SK-N-SH (cell line): ENCODE measurements at regions not wholly inside any gene's neighbourhood (a gene's known extent, or its start where the extent isn't known, plus 50 kb on each side); places are given as distances from the start of the nearest gene placed in this dataset.

Experiments
- CTCF ChIA-PET: fragments of 300-600, 350-600 bp; formaldehyde crosslinking; extraction: SDS; loops from one replicate; lab custom pipeline; 2021; lab: Yijun Ruan, JAX
- POLR2A ChIA-PET: fragments of 350-600 bp; sonication (Branson Sonifier 250); formaldehyde crosslinking; extraction: SDS; loops from one replicate; lab custom pipeline; 2020; ENCODE audit warnings: antibody characterized with exemption, inconsistent platforms; lab: Yijun Ruan, JAX
- DNase-seq: peaks from one replicate; pipeline ENCODE4 v3.0.0; 2012
- H2AFZ ChIP-seq: fragments of 200-600 bp; sonication (generic); 2 replicates; pipeline ENCODE4 v1.8.1; 2016; ENCODE audit warnings: antibody characterized with exemption, mild to moderate bottlenecking, low read depth
- H3F3A ChIP-seq: fragments of 200-600 bp; sonication (generic); replicated peaks from 2 replicates; pipeline ENCODE3; 2016; ENCODE audit warnings: antibody characterized with exemption, mild to moderate bottlenecking; ENCODE audit not compliant: insufficient read depth
- H3K27ac ChIP-seq, 2 experiments: fragments of 200-500 bp in 1 of 2; fragments of 200-600 bp in 1 of 2; sonication (Bioruptor generic) in 1 of 2; sonication (generic), shearing (Covaris generic) in 1 of 2; 2 replicates each; pipeline versions ENCODE4 v1.5.1 to v1.6.1; 2014 to 2016; ENCODE audit warnings: low read depth in 2 of 2, inconsistent platforms in 1 of 2, low read length in 1 of 2, mild to moderate bottlenecking in 1 of 2, mixed read lengths in 1 of 2
- H3K27me3 ChIP-seq: fragments of 200-600 bp; sonication (generic), shearing (Covaris generic); 2 replicates; pipeline ENCODE4 v1.6.1; 2016; ENCODE audit warnings: mixed run types; ENCODE audit not compliant: insufficient read depth
- H3K36me3 ChIP-seq, 2 experiments: fragments of 200-500 bp in 1 of 2; fragments of 200-600 bp in 1 of 2; sonication (Bioruptor generic) in 1 of 2; sonication (generic) in 1 of 2; replicated peaks in 1 of 2; 2 replicates each; pipeline versions ENCODE3 to v1.5.1; 2014 to 2016; ENCODE audit warnings: low read length in 1 of 2, mild to moderate bottlenecking in 1 of 2; ENCODE audit not compliant: insufficient read depth in 2 of 2, control insufficient read depth in 1 of 2
- H3K4me1 ChIP-seq, 2 experiments: fragments of 200-500 bp in 1 of 2; fragments of 200-600 bp in 1 of 2; sonication (Bioruptor generic) in 1 of 2; sonication (generic), shearing (Covaris generic) in 1 of 2; 2 replicates each; pipeline versions ENCODE4 v1.5.1 to v1.6.1; 2014 to 2016; ENCODE audit warnings: low read depth in 1 of 2, low read length in 1 of 2, mixed run types in 1 of 2; ENCODE audit not compliant: insufficient read depth in 2 of 2, control insufficient read depth in 1 of 2
- H3K4me2 ChIP-seq: fragments of 200-600 bp; sonication (generic), shearing (Covaris generic); 2 replicates; pipeline ENCODE4 v1.6.1; 2017; ENCODE audit warnings: mixed run types
- H3K4me3 ChIP-seq, 2 experiments: fragments of 200-500 bp in 1 of 2; fragments of 200-600 bp in 1 of 2; sonication (Bioruptor generic) in 1 of 2; sonication (generic), shearing (Covaris generic) in 1 of 2; 2 replicates each; pipeline versions ENCODE4 v1.5.1 to v1.8.1; 2014 to 2016; ENCODE audit warnings: low read depth in 2 of 2, inconsistent platforms in 1 of 2, low read length in 1 of 2, mild to moderate bottlenecking in 1 of 2, mixed read lengths in 1 of 2, moderate library complexity in 1 of 2
- H3K79me2 ChIP-seq: fragments of 200-600 bp; sonication (generic); 2 replicates; pipeline ENCODE4 v1.8.1; 2017; ENCODE audit warnings: mild to moderate bottlenecking; ENCODE audit not compliant: insufficient read depth
- H3K9ac ChIP-seq: fragments of 200-600 bp; sonication (generic); 2 replicates; pipeline ENCODE4 v1.6.1; 2017; ENCODE audit warnings: mixed run types
- H3K9me2 ChIP-seq: fragments of 200-600 bp; sonication (generic); 2 replicates; pipeline ENCODE4 v1.6.1; 2017; ENCODE audit warnings: mixed run types
- H3K9me3 ChIP-seq: fragments of 200-600 bp; sonication (generic); 2 replicates; pipeline ENCODE4 v1.6.1; 2017; ENCODE audit warnings: mixed run types, mild to moderate bottlenecking, moderate library complexity
- H4K20me1 ChIP-seq: fragments of 200-600 bp; sonication (generic); 2 replicates; pipeline ENCODE4 v1.6.1; 2017; ENCODE audit warnings: mild to moderate bottlenecking, mixed run types; ENCODE audit not compliant: insufficient read depth
- EZH2phosphoT487 ChIP-seq: fragments of 200-600 bp; sonication (generic); IDR thresholded peaks from 2 replicates; pipeline ENCODE4 v1.6.1; 2017; ENCODE audit warnings: low read depth, mixed run types, mild to moderate bottlenecking, antibody characterized with exemption, moderate library complexity, borderline replicate concordance
- FOXJ3 ChIP-seq: sonication (generic); formaldehyde crosslinking; IDR thresholded peaks from 2 replicates; pipeline ENCODE4 v1.5.1; 2020; ENCODE audit warnings: mild to moderate bottlenecking, missing genetic modification reagents
- GABPA ChIP-seq: IDR thresholded peaks from 2 replicates; pipeline ENCODE4 v1.4.0; 2012; ENCODE audit warnings: low read depth, mild to moderate bottlenecking
- MXI1 ChIP-seq: IDR thresholded peaks from 2 replicates; pipeline ENCODE4 v1.6.1; 2012; ENCODE audit warnings: mild to moderate bottlenecking, low read depth, low read length, improper control_type of control experiment
- NRF1 ChIP-seq: IDR thresholded peaks from 2 replicates; pipeline ENCODE4 v1.6.1; 2012; ENCODE audit warnings: low read depth, mild to moderate bottlenecking, low read length
- POLR2AphosphoS5 ChIP-seq: IDR thresholded peaks from 2 replicates; pipeline ENCODE4 v1.6.1; 2012; ENCODE audit warnings: low read depth, low read length
- RCOR1 ChIP-seq: fragments of 150-350 bp; IDR thresholded peaks from 2 replicates; pipeline ENCODE4 v1.6.1; 2017; ENCODE audit warnings: antibody characterized with exemption, low read length
- SIN3A ChIP-seq: IDR thresholded peaks from 2 replicates; pipeline ENCODE4 v1.6.1; 2012; ENCODE audit warnings: low read depth, mild to moderate bottlenecking, low read length, moderate library complexity, borderline replicate concordance
- TCF12 ChIP-seq: IDR thresholded peaks from 2 replicates; pipeline ENCODE4 v1.4.0; 2012
- TEAD4 ChIP-seq: IDR thresholded peaks from 2 replicates; pipeline ENCODE4 v1.4.0; 2012; ENCODE audit warnings: mild to moderate bottlenecking, borderline replicate concordance; ENCODE audit not compliant: insufficient read depth
- YY1 ChIP-seq: IDR thresholded peaks from 2 replicates; pipeline ENCODE4 v1.4.0; 2012; ENCODE audit warnings: low read depth, mild to moderate bottlenecking
- ZBTB33 ChIP-seq: IDR thresholded peaks from 2 replicates; pipeline ENCODE4 v1.4.0; 2012; ENCODE audit warnings: low read depth, borderline replicate concordance
- WGBS: methylation state at CpG from one replicate; pipeline ENCODE4 v1.1.6; 2017; ENCODE audit warnings: low lambda C conversion rate; 5-methylcytosine and 5-hydroxymethylcytosine counted together
- TF ChIP-seq, protein P1 (sequence below): IDR thresholded peaks from 2 replicates; pipeline ENCODE4 v1.6.1; 2012; ENCODE audit warnings: mild to moderate bottlenecking, low read depth, low read length, moderate library complexity

GRCh38 chr10:42985436-42986316 lies 91.2 kb upstream of the RET start (continued):
- TF ChIP-seq, protein P1, sequence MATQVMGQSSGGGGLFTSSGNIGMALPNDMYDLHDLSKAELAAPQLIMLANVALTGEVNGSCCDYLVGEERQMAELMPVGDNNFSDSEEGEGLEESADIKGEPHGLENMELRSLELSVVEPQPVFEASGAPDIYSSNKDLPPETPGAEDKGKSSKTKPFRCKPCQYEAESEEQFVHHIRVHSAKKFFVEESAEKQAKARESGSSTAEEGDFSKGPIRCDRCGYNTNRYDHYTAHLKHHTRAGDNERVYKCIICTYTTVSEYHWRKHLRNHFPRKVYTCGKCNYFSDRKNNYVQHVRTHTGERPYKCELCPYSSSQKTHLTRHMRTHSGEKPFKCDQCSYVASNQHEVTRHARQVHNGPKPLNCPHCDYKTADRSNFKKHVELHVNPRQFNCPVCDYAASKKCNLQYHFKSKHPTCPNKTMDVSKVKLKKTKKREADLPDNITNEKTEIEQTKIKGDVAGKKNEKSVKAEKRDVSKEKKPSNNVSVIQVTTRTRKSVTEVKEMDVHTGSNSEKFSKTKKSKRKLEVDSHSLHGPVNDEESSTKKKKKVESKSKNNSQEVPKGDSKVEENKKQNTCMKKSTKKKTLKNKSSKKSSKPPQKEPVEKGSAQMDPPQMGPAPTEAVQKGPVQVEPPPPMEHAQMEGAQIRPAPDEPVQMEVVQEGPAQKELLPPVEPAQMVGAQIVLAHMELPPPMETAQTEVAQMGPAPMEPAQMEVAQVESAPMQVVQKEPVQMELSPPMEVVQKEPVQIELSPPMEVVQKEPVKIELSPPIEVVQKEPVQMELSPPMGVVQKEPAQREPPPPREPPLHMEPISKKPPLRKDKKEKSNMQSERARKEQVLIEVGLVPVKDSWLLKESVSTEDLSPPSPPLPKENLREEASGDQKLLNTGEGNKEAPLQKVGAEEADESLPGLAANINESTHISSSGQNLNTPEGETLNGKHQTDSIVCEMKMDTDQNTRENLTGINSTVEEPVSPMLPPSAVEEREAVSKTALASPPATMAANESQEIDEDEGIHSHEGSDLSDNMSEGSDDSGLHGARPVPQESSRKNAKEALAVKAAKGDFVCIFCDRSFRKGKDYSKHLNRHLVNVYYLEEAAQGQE, result no peak
- TF ChIP-seq TEAD4 (no peak), NRF1 (no peak)

GRCh38 chr10:42986633-42987032 lies 90.2 kb upstream of the RET start:
- Histone ChIP-seq H3K9me2 (no peaks in the 10 kb centered on the region), H3F3A (no peaks in the 10 kb centered on the region), H3K9ac (no peak overlapping the region), H3K4me2 (no peak overlapping the region), H3K27me3 (no peaks in the 10 kb centered on the region), H2AFZ (no peak overlapping the region), H3K79me2 (no peaks in the 10 kb centered on the region), H4K20me1 (no peaks in the 10 kb centered on the region), H3K27ac (no peak overlapping the region), H3K9me3 (no peaks in the 10 kb centered on the region), H3K4me1 (peaks cover 0 to 71% of the 10 kb centered on the region in 2 experiments; a peak in 1 of 4 replicates), H3K4me3 (no peak overlapping the region), H3K36me3 (no peaks in the 10 kb centered on the region)
- DNase-seq, result no peak
- CTCF ChIA-PET, result interaction anchor here (1.2 to 1.5 kb wide), 2 partner anchors 80 to 92 kb away, joined by 3 to 11 read pairs; no protein-coding TSS in a partner anchor
- WGBS, result 41% methylated on average over 4 of the region's 4 CpGs
- POLR2A ChIA-PET, result no interaction called here
- TF ChIP-seq RCOR1, result no peak
- no peak for TF ChIP-seq MXI1

GRCh38 chr10:42987121-42987541 lies 89.7 kb upstream of the RET start:
- DNase-seq, result no peak
- no peak overlapping the region for H3K4me2 ChIP-seq
- 63% methylated on average over 4 of the region's 8 CpGs for WGBS
- no peaks in the 10 kb centered on the region for H3K36me3 ChIP-seq
- TF ChIP-seq FOXJ3 (CRISPR knock-in tag) (no peak), SIN3A (no peak), NRF1 (no peak), TCF12 (no peak), ZBTB33 (no peak), GABPA (no peak), POLR2AphosphoS5 (no peak), YY1 (no peak), EZH2phosphoT487 (no peak)
- TF ChIP-seq, all 33 proteins: peak for 0
- Histone ChIP-seq H3K27me3 (no peaks in the 10 kb centered on the region), H4K20me1 (no peaks in the 10 kb centered on the region), H2AFZ (no peak overlapping the region), H3K79me2 (no peaks in the 10 kb centered on the region), H3K4me3 (no peak overlapping the region), H3K4me1 (peaks cover 0 to 71% of the 10 kb centered on the region in 2 experiments; a peak in 1 of 4 replicates), H3K9me3 (no peaks in the 10 kb centered on the region), H3K9ac (no peak overlapping the region), H3F3A (no peaks in the 10 kb centered on the region), H3K9me2 (no peaks in the 10 kb centered on the region), H3K27ac (no peak overlapping the region; a peak in 1 of 4 replicates)
- ChIA-PET CTCF (interaction anchor here (0.8 to 2.6 kb wide), 6 partner anchors 12 to 92 kb away, joined by 3 to 11 read pairs (median 3); no protein-coding TSS in a partner anchor), POLR2A (no interaction called here)
